Stimulated activated memory B cell treated with anti-CD40 and anti-IgM and Interleukin-4, amounts not matched to agents 10 μg/mL and 1 μg/mL and 100 μg/mL, for 72 hours (primary cell): ENCODE measurements at regions not wholly inside any gene's neighbourhood (a gene's known extent, or its start where the extent isn't known, plus 50 kb on each side); places are given as distances from the start of the nearest gene placed in this dataset.
"Not testable (repeated sequence)": the region's sequence is repeated elsewhere in the genome, so short reads cannot be mapped to it uniquely, and the experiment has no call there.

Source experiments
- ATAC-seq: fragments of 150-1000 bp; cut with Tn5 transposase; 2 replicates; pipeline ENCODE4 v1.10.0; 2021
- H3K27ac Mint-ChIP-seq: one replicate; pipeline ENCODE4 v1.8.0; 2022; ENCODE audit warnings: mild to moderate bottlenecking, mixed read lengths
- H3K27me3 Mint-ChIP-seq: one replicate; pipeline ENCODE4 v1.8.0; 2022; ENCODE audit warnings: mixed read lengths
- H3K36me3 Mint-ChIP-seq: one replicate; pipeline ENCODE4 v1.8.0; 2022; ENCODE audit warnings: mixed read lengths
- H3K4me1 Mint-ChIP-seq: one replicate; pipeline ENCODE4 v1.8.0; 2022; ENCODE audit warnings: mixed read lengths
- H3K4me3 Mint-ChIP-seq: one replicate; pipeline ENCODE4 v1.8.0; 2022; ENCODE audit warnings: mild to moderate bottlenecking, moderate library complexity, mixed read lengths
- H3K9me3 Mint-ChIP-seq: one replicate; pipeline ENCODE4 v1.8.0; 2022; ENCODE audit warnings: mixed read lengths

DNA sequence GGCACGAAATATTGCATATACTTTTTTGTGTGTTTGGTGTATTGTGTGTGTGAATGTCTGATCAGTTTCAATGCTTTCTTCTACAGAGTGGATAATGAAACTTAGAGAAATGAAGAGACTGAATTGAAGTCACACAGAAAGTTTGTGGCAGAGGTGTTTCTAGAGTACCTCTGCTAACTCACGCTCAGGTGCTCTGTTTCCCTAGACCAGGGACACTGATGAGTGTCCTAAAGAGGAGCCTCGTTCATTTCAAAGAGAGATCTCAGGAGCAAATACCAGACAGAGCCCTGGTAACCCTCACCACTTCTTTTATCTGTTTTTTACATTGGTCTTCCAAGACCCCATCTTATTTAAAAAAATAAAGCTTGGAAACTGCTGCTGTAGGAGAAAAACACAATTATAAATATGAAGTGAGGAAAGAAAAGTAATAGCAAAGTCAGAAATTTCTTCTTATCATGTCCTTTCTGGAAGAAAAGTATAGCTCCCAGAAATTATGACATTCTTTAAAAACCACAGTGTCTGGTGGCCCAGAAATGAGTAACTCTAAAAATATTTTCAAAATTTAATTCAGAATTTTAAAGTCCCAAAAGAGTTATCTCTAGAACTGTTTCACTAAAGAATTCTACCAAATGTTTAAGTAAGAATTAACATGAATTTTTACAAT, 720.6 kb downstream of the RFPL4B start:
- Mint-ChIP-seq H3K27ac (no peak overlapping the region), H3K4me1 (peaks cover 6% of the 10 kb centered on the region), H3K4me3 (no peak overlapping the region), H3K9me3 (no peaks in the 10 kb centered on the region), H3K36me3 (no peaks in the 10 kb centered on the region), H3K27me3 (peaks cover 22% of the 10 kb centered on the region)
- no peak for ATAC-seq

DNA sequence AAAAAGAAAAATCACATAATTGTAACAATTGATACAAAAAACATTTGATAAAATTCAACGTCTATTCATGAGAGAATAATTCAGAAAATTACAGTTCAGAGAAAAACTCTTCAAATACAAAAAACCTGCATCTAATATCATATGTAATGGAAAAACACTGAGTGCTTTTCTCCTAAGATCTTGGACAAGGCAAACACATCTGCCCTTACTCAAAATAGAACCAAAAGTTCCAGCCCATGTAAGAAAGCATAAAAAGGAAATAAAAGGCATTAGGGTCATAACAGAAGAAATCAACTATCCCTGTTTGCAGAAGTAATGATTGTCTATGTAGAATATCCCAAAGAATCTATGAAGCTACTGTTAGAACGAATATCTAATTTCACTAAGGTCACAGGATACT, 721.4 kb downstream of the RFPL4B start:
- Mint-ChIP-seq H3K4me3 (no peak overlapping the region), H3K27ac (no peak overlapping the region), H3K36me3 (no peaks in the 10 kb centered on the region), H3K4me1 (peaks cover 6% of the 10 kb centered on the region), H3K27me3 (peaks cover 22% of the 10 kb centered on the region), H3K9me3 (no peaks in the 10 kb centered on the region)
- ATAC-seq, result no peak

DNA sequence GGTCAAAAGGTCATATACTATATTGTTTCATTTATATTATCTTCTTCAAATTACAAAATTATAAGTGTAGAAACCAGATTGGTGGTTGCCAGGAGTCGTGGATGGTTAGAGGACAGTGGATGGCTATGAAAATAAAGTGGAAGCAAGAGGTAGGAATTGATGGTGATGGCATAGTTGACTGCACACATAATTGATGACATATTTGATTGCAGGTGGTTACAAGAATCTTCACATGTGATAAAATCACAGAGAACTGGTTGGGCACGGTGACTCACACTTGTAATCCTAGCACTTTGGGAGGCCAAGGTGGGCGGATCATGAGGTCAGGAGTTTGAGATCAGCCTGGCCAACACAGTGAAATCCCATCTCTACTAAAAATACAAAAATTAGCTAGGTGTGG, 723.6 kb downstream of the RFPL4B start:
- H3K27me3 Mint-ChIP-seq, H3K36me3 Mint-ChIP-seq, H3K27ac Mint-ChIP-seq, ATAC-seq, H3K9me3 Mint-ChIP-seq, H3K4me1 Mint-ChIP-seq, H3K4me3 Mint-ChIP-seq: not testable (repeated sequence)

DNA sequence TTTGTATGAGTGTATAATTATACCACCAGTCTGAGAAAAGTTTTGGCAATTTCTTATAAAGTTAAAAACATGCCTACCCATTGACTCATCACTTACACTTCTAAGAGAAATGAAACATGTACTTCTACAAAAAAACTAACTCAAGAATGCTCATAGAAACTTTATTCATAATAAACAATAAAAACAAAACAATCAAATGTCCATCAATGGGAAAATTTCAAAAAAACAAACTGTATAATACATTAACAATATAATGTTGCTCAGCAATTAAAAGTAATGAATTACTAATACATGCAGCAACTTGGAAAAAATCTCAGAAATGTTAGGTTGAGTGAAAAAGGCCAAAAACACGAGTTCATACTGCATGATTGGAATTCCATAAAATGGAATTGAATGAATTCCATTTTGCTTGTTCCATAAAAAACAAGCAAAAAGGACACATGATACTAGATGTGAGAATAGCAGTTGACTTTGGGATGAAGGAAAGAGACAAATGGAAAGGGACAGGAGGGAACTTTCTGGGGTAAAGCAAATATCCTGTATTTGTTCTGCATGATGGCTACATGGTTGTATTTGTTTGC, 726.6 kb downstream of the RFPL4B start:
- no peak for ATAC-seq
- no peaks in the 10 kb centered on the region for H3K27me3 Mint-ChIP-seq
- no peaks in the 10 kb centered on the region for H3K4me1 Mint-ChIP-seq
- H3K36me3 Mint-ChIP-seq, result no peaks in the 10 kb centered on the region
- no peak overlapping the region for H3K27ac Mint-ChIP-seq
- no peaks in the 10 kb centered on the region for H3K9me3 Mint-ChIP-seq
- H3K4me3 Mint-ChIP-seq, result no peak overlapping the region

DNA sequence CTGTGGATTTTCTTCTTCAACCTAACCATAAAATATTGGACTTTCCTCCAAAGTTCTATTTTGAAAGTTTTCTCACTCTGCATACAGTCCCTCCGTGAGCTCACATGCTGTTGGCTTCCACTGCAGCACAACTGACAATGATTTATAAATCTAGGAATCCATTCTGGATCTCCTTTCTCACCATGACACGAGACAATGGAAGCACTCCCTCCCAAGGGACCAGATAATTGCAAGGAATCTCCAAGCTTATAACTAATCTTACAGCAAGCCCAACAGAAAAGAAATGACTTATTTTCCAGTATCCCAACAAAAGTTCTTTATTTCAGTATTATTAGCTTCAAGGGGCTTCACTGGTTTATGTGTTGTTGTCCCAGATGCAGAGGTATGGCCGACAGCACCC, 729.0 kb downstream of the RFPL4B start:
- H3K4me3 Mint-ChIP-seq, result no peak overlapping the region
- no peak for ATAC-seq
- H3K27me3 Mint-ChIP-seq, result no peaks in the 10 kb centered on the region
- H3K4me1 Mint-ChIP-seq, result no peaks in the 10 kb centered on the region
- H3K27ac Mint-ChIP-seq, result no peak overlapping the region
- H3K36me3 Mint-ChIP-seq, result no peaks in the 10 kb centered on the region
- H3K9me3 Mint-ChIP-seq, result no peaks in the 10 kb centered on the region

DNA sequence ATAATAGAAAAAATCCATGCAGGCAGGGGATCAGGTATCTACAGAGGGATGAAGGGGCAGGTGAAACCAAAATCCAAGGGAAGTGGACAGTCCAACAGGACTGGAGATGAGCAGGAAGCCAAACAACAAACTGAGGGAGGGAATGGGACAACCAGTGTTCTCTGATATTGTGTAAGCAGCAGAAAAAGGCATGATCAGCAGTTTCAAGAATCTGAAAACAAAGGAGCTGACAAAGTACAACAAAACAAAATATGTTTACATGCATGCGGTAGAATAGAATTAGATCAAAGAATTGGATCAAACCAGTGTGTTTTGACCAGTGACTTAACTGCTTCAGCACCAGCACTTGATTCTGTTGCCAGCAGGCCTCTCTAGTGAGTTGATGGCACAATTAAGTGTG, 729.7 kb downstream of the RFPL4B start:
- Mint-ChIP-seq H3K9me3 (no peaks in the 10 kb centered on the region), H3K36me3 (no peaks in the 10 kb centered on the region), H3K4me3 (no peak overlapping the region), H3K4me1 (no peaks in the 10 kb centered on the region), H3K27me3 (no peaks in the 10 kb centered on the region), H3K27ac (no peak overlapping the region)
- no peak for ATAC-seq

DNA sequence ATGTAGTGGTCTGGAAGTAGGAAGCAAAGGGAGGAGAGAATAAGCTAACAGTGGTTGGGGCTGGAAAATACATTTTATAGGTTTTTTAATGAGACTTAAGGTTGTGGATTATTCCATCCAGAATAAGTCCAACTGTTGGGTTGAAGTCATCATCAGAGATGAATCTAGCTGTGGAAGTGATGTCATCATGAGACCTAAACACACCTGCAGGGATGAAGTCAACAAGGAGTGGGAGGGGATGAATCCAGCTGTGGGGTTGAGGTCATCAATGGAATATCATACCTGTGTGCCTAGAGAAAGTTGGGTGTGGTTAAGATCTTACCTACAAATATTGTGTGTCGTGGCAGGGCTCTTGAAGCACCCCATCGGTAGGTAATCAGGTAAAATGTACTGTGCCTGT, 730.7 kb downstream of the RFPL4B start:
- Mint-ChIP-seq H3K27ac (no peak overlapping the region), H3K4me3 (no peak overlapping the region), H3K36me3 (no peaks in the 10 kb centered on the region), H3K27me3 (no peaks in the 10 kb centered on the region), H3K9me3 (no peaks in the 10 kb centered on the region), H3K4me1 (no peaks in the 10 kb centered on the region)
- ATAC-seq, result peak; percentile 12

DNA sequence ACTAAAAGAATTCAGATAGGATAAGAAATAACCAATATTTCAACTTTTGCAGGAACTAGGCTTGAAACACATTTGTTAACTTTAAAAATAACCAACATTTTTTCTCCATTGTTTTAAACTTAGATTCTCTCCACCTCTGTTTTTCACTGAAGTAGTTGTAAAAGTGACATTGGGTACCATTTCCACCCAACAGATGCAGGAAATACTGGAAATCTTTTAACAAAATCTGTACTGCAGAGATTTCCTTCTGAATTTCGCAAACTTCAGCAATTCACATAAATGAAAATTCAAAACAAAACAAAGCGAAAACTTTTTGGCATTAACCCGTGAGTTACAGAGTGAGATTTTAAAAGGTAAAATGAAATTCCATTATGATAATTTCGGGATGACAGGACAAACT, 731.7 kb downstream of the RFPL4B start:
- H3K4me1 Mint-ChIP-seq, result no peaks in the 10 kb centered on the region
- no peak overlapping the region for H3K4me3 Mint-ChIP-seq
- no peak overlapping the region for H3K27ac Mint-ChIP-seq
- H3K27me3 Mint-ChIP-seq, result no peaks in the 10 kb centered on the region
- H3K36me3 Mint-ChIP-seq, result no peaks in the 10 kb centered on the region
- ATAC-seq, result no peak
- H3K9me3 Mint-ChIP-seq, result no peaks in the 10 kb centered on the region

DNA sequence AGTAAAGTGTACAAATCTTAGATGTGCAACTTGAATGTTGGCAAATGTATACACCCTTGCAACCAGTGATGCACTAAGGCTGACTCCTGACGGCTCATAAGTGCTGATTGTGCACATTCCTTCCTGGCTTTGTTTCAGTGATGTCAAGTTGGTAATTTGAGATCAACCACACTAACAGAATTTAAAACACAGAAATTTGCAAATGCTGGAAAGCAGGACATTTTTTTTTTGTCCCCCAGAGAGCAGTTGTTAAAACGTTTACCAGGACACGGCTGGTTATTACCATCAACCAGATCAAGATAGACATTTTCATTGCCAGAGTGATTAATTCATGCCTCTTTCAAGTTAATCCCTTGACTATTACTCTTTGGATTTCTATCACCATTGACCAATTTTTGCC, 735.6 kb downstream of the RFPL4B start:
- Mint-ChIP-seq H3K27me3 (no peaks in the 10 kb centered on the region), H3K27ac (no peak overlapping the region), H3K9me3 (no peaks in the 10 kb centered on the region), H3K4me3 (no peak overlapping the region), H3K36me3 (no peaks in the 10 kb centered on the region), H3K4me1 (no peaks in the 10 kb centered on the region)
- no peak for ATAC-seq

DNA sequence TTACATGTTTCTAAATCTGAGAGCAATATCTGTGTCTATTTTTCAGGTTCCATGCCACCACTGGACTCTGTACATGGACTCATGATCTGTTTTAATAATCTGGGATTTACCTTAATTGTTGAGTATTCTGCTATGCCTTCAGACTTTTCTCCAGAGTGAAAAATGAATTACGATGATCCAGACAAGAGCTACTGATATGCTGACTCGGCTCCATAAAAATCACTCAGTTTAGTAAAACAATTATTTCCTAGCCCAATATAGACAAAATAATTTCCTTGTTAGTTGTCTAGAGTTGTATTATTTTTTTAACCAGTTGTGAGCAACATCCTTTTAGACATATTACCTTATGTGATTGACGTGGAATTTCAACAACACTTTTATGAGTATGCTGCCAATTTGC, 736.8 kb downstream of the RFPL4B start:
- ATAC-seq, result no peak
- Mint-ChIP-seq H3K27me3 (no peaks in the 10 kb centered on the region), H3K9me3 (no peaks in the 10 kb centered on the region), H3K27ac (no peak overlapping the region), H3K4me3 (no peak overlapping the region), H3K36me3 (no peaks in the 10 kb centered on the region), H3K4me1 (no peaks in the 10 kb centered on the region)

DNA sequence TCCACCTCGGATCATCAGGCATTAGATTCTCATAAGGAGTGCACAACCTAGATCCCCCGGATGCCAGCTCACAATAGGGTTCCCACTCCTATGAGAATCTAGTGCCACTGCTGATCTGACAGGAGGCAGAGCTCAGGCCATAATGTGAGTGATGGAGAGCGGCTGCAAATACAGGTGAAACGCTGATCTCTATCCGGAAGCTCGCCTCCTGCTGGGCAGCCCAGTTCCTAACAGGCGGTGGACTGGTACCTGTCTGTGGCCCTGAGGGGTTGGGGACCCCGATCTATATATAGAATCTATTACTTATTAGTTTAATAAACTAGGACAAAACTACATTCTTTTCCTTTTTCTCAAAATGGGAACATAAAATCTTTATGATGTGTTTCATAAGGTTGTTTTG, 741.9 kb downstream of the RFPL4B start:
- H3K4me3 Mint-ChIP-seq, result no peak overlapping the region
- H3K4me1 Mint-ChIP-seq, result no peaks in the 10 kb centered on the region
- no peak overlapping the region for H3K27ac Mint-ChIP-seq
- ATAC-seq, result no peak
- no peaks in the 10 kb centered on the region for H3K36me3 Mint-ChIP-seq
- no peaks in the 10 kb centered on the region for H3K27me3 Mint-ChIP-seq
- H3K9me3 Mint-ChIP-seq, result no peaks in the 10 kb centered on the region

DNA sequence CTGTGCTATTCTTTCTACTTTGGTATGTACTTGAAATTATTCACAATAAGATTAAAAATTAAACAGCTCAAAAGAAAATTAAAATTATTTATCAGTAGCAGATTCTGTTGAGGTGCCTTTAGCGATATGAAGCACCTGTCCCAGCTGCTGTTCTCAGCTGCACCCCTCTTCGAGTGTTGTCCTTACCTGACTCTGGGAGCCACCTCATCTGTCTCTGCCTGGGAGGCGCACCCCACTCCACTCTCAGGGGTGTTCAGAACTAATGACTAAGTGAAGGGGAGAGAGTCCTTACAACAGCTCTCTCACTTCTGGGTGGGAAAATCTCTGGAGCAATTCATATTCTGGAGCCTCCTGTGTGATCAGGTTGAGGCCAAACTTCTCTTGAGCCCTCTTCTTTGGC, 745.7 kb downstream of the RFPL4B start:
- no peaks in the 10 kb centered on the region for H3K9me3 Mint-ChIP-seq
- ATAC-seq, result peak; percentile 64
- no peaks in the 10 kb centered on the region for H3K36me3 Mint-ChIP-seq
- H3K27me3 Mint-ChIP-seq, result no peaks in the 10 kb centered on the region
- H3K4me1 Mint-ChIP-seq, result no peaks in the 10 kb centered on the region
- no peak overlapping the region for H3K27ac Mint-ChIP-seq
- H3K4me3 Mint-ChIP-seq, result no peak overlapping the region

DNA sequence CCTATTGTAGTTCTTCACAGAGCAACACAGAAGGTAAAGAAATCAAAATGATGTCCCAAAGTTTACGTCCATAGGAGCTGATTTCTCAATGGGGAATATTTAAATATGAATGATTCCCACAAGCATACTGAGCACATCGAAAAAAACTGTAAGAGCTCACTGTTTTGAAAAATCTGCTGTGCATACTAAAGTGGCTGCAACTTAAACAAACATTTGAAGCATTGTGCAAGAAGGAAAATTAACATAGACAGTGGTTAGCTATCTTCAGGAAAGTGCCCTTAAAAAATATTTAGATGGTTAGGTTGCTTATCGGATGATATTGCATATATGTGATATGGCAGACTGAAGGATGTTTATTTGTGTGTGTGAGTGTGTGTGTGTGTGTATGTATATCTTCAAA, 747.6 kb downstream of the RFPL4B start:
- H3K36me3 Mint-ChIP-seq, result no peaks in the 10 kb centered on the region
- no peaks in the 10 kb centered on the region for H3K27me3 Mint-ChIP-seq
- H3K9me3 Mint-ChIP-seq, result no peaks in the 10 kb centered on the region
- H3K4me3 Mint-ChIP-seq, result no peak overlapping the region
- no peak overlapping the region for H3K27ac Mint-ChIP-seq
- H3K4me1 Mint-ChIP-seq, result no peaks in the 10 kb centered on the region
- no peak for ATAC-seq

DNA sequence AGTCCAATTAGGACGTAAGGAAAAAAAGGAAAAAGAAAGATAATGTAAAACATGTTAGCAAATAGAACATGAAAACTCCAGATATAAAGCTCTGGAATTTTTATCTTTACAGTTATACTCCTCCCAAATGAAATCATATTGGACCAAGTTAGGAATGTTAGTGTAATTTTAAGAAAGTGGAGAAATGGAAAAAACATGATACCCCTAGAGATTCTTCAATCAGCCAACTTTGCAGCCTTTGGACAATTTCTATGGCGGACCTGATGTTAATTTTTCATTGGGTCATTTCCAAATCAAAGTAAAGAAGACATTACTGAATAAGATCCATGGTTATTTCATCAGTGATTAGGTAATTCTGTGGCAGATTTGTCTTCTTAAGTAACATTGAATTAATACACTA, 748.7 kb downstream of the RFPL4B start:
- no peak for ATAC-seq
- Mint-ChIP-seq H3K27me3 (no peaks in the 10 kb centered on the region), H3K36me3 (no peaks in the 10 kb centered on the region), H3K27ac (no peak overlapping the region), H3K4me3 (no peak overlapping the region), H3K9me3 (no peaks in the 10 kb centered on the region), H3K4me1 (no peaks in the 10 kb centered on the region)

DNA sequence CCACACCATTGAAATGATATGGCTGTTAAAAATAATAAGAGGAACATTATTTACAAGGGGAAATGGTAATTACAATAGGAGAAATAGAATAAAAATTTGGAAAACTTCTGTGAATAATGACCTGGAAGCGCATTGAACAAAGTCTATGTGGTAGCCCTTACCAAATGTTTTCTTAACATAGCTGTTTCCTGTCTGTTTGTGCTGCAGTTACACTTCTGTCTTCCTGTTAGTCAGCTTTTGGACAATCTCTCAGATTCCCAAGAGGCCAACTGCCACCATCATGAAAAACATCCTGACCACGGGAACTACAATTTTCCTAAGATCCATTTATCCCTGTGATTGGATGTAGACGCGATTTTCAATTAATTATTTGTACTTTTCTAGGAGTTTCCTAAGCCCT, 754.4 kb upstream of the MARCKS start:
- Mint-ChIP-seq H3K27ac (no peak overlapping the region), H3K9me3 (no peaks in the 10 kb centered on the region), H3K4me1 (no peaks in the 10 kb centered on the region), H3K36me3 (no peaks in the 10 kb centered on the region), H3K27me3 (no peaks in the 10 kb centered on the region), H3K4me3 (no peak overlapping the region)
- ATAC-seq, result no peak

DNA sequence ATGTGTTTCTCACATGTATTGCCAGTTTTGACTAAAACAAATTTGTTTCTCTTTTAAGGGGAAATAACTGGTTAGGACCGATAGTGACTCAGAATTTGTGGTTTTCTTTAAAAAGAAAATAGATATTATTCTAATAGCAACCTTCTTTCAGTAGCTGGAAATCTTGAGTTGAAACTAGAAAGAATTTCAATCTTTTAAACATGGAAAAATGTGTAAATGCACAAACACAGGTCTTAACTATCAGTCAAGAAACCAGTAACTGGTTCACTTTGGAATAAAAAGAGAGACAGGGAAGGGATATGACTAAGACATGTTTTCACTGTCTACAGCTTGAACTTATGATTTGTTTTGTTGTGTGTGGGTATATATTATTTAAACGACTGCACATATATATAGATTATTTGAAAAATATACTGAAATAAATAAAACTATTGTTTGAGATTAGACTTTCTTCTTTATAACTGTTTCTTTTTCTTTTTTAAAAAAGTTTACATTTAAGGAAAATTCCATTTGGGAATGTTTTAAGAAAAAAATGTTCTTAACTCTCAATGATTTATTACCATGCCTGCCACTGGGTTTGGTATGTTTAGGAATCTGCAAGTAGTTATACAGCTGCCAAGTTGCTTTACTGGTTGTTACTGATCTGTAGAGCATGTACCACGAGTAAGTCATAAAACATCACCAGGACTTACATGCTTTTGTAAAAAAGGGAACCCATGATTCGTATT, 753.3 kb upstream of the MARCKS start:
- no peaks in the 10 kb centered on the region for H3K27me3 Mint-ChIP-seq
- no peak overlapping the region for H3K27ac Mint-ChIP-seq
- H3K9me3 Mint-ChIP-seq, result no peaks in the 10 kb centered on the region
- ATAC-seq, result no peak
- H3K36me3 Mint-ChIP-seq, result no peaks in the 10 kb centered on the region
- H3K4me3 Mint-ChIP-seq, result no peak overlapping the region
- H3K4me1 Mint-ChIP-seq, result no peaks in the 10 kb centered on the region
